HUES6 (cell line): ENCODE measurements at regions not wholly inside any gene's neighbourhood (a gene's known extent, or its start where the extent isn't known, plus 50 kb on each side); places are given as distances from the start of the nearest gene placed in this dataset.

ENCODE experiments used
- H3K27ac ChIP-seq: 2 replicates; pipeline ENCODE4 v1.7.0; 2013; ENCODE audit warnings: low read depth, mild to moderate bottlenecking, low read length, inconsistent platforms
- H3K27me3 ChIP-seq: 2 replicates; pipeline ENCODE4 v1.6.1; 2013; ENCODE audit warnings: low read length; ENCODE audit not compliant: control insufficient read depth, insufficient read depth
- H3K36me3 ChIP-seq: 2 replicates; pipeline ENCODE4 v1.6.1; 2013; ENCODE audit warnings: low read length; ENCODE audit not compliant: control insufficient read depth, insufficient read depth
- H3K4me1 ChIP-seq: 2 replicates; pipeline ENCODE4 v1.6.1; 2013; ENCODE audit warnings: low read length; ENCODE audit not compliant: control insufficient read depth, insufficient read depth
- H3K4me3 ChIP-seq: 2 replicates; pipeline ENCODE4 v1.5.1; 2013; ENCODE audit warnings: low read depth, low read length
- H3K9ac ChIP-seq: one replicate; pipeline ENCODE4 v1.6.1; 2013; ENCODE audit warnings: mild to moderate bottlenecking, low read length
- H3K9me3 ChIP-seq: 2 replicates; pipeline ENCODE4 v1.6.1; 2013; ENCODE audit warnings: low read depth, low read length; ENCODE audit not compliant: control insufficient read depth, insufficient read depth

DNA sequence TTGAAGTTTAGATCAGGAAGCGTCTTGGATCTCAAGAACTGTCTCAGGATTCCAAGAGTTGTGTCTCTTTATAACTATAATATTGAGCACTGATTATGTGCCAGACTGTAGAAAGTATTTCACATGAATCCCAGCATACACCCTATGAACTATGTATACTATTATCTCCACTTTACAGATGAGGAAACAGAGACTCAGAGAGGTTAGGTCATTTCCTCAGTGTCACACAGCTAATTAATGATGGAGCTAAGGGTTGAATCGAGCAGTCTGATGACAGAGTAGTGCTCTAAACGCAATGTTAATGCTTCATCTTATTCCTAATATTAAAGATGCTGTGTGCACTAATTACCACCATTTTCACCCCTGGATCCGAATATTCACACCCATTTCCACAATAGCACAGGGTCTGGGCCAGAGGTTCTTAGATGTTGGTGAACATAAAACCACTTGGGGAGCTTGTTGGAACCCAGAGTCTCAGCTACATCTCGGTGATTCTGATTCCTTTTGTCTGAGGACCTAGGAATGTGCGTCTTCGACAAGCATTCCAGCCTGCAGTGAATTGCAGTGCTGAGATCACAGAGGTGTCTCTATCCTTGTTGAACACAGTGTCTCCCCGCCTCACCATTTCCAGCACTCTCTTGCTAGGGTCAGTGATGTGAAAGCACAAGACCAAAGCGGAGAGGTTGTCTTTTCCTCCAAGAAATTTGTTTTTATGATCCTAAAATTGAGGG is 213.8 kb downstream of the SP3 start:
- Histone ChIP-seq H3K9ac (no peak overlapping the region), H3K36me3 (no peaks in the 10 kb centered on the region), H3K27me3 (no peaks in the 10 kb centered on the region), H3K9me3 (no peaks in the 10 kb centered on the region), H3K27ac (no peak overlapping the region), H3K4me3 (no peak overlapping the region), H3K4me1 (peaks cover 38% of the 10 kb centered on the region)

DNA sequence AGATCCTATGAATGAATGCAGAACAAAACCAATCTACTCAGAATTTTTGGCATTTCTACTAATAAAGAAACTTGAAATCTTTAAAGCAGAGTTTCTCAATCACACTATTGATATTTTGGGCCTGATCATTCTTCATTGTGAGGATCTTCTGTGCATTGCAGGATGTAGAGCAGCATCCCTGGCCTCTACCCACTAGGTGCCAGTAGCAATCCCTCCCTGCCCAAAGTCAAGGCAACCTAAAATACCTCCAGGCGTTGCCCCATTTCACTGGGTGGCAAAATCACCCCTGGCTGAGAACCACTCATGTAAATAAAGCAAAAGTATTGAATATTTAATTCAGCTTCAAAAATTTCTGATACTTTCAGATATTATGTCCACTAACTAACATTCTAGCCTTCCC is 213.0 kb downstream of the SP3 start:
- Histone ChIP-seq H3K9ac (no peak overlapping the region), H3K4me1 (peaks cover 31% of the 10 kb centered on the region), H3K36me3 (no peaks in the 10 kb centered on the region), H3K9me3 (no peaks in the 10 kb centered on the region), H3K27me3 (no peaks in the 10 kb centered on the region), H3K27ac (no peak overlapping the region), H3K4me3 (no peak overlapping the region)

DNA sequence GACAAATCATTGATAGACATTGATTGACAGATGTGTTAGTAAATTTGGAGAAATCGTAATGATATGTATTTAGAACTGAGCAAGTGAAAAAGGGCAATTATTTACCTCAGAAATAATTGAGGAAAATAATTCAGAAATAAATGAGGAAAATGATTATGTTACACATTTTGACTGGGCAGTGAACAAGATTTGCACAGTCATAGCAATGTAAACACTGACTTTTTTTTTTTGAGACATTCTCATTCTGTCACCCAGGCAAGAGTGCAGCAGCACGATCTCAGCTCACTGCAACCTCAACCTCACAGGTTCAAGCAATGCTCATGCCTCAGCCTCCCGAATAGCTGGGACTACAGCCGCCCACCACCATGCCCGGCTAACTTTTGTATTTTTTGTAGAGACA is 211.7 kb downstream of the SP3 start:
- Histone ChIP-seq H3K4me3 (no peak overlapping the region), H3K9ac (no peak overlapping the region), H3K27me3 (no peaks in the 10 kb centered on the region), H3K27ac (no peak overlapping the region), H3K4me1 (peaks cover 32% of the 10 kb centered on the region), H3K9me3 (no peaks in the 10 kb centered on the region), H3K36me3 (no peaks in the 10 kb centered on the region)

DNA sequence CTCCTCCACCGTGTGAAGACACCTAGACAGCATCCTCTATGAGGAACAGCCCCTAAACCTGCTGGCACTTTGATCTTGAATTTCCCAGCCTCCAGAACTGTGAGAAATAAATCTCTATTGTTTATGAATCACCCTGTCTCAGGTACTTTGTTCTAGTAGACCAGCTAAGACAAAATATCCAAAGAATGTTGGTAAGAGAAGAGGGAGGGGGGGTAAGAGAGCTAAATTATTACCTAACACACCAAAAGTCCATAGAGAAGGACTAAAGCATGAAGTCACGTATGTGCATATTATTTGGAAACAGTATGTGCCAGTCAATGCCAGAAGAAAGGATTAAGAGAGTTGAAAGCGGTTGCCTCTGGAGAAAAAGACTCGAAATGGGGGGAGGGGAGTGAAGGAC is 211.0 kb downstream of the SP3 start:
- H3K4me1 ChIP-seq, result peaks cover 32% of the 10 kb centered on the region
- H3K36me3 ChIP-seq, result no peaks in the 10 kb centered on the region
- no peak overlapping the region for H3K4me3 ChIP-seq
- H3K9ac ChIP-seq, result no peak overlapping the region
- H3K27ac ChIP-seq, result no peak overlapping the region
- H3K27me3 ChIP-seq, result no peaks in the 10 kb centered on the region
- H3K9me3 ChIP-seq, result no peaks in the 10 kb centered on the region

DNA sequence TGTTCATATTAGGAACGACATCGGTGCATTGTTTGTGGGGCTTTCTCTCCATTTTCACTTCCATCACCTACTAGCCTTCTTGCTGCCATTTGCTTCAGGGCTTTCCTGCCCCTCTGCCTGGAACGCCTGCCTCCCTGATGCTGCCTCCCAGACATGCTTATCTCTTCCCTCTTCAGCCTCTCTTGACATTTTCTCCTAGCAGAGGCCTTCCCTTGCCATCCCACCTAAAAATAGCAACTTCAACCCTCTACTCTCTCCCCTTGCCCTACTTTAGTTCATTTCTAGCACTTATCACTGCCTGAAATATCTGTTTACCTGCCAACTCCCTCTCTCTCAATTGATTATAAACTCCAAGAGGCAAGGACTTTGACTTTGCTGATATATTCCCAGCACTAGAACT is 210.3 kb downstream of the SP3 start:
- Histone ChIP-seq H3K27me3 (no peaks in the 10 kb centered on the region), H3K4me1 (peaks cover 32% of the 10 kb centered on the region), H3K9me3 (no peaks in the 10 kb centered on the region), H3K36me3 (no peaks in the 10 kb centered on the region), H3K27ac (no peak overlapping the region), H3K9ac (no peak overlapping the region), H3K4me3 (no peak overlapping the region)

DNA sequence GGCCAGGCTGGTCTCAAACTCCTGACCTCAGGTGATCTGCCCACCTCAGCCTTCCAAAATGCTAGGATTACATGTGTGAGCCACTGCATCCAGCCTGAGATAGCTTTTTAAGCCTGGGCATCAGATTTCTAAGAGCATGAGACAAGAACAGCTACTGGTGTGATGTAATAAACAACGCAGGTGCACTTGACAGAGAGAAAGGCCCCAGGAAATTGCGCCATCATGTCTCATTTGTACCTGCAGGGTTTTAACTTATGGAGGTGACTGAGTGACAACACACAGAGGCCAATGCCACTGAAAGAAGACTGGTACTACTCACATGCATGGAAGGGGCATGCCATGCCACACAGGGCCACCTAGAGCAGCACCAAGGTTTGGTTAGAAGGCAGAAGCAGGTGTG is 209.4 kb downstream of the SP3 start:
- Histone ChIP-seq H3K4me3 (no peak overlapping the region), H3K4me1 (peaks cover 32% of the 10 kb centered on the region), H3K27ac (no peak overlapping the region), H3K27me3 (no peaks in the 10 kb centered on the region), H3K9ac (no peak overlapping the region), H3K36me3 (no peaks in the 10 kb centered on the region), H3K9me3 (no peaks in the 10 kb centered on the region)

DNA sequence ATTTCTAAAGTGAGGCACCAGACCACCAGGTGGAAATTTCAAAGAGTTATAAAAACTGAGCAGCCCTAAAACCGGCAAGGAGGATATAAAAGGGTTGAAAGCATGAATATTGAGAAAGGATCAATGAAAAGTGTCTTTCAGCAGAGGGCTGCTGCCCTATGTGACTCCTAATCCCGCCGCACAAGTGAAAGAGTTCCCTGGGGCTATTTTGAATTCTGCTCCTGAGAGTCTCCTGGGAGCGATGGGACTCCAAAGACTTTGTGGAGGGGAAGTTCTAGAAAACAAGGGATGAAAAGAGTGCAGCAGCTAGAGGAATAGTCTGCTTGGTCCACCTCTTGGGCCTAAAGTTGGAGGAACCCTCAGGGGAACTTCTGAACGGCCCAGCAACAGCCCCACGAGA is 205.2 kb downstream of the SP3 start:
- H3K36me3 ChIP-seq, result no peaks in the 10 kb centered on the region

DNA sequence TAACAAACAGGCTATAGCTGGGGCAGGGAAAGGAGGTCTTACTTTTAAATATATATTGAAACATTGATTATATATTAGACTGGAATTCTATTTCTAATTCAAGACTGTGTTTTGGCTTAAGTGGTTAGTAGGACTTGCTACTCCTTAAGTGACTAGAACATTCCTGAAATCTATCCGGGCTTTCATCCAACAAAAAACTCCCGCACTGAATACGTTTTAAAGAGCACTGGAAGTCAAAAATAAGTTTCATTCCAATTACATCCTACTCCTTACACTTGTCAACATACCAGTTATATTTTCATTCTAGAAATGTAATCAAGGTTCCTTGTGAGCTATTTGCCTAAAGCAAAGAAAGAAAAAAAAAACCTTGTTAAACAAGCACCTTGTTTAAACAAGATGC is 204.6 kb downstream of the SP3 start:
- no peak overlapping the region for H3K4me3 ChIP-seq
- peaks cover 36% of the 10 kb centered on the region for H3K4me1 ChIP-seq
- no peaks in the 10 kb centered on the region for H3K27me3 ChIP-seq
- H3K9ac ChIP-seq, result no peak overlapping the region
- no peak overlapping the region for H3K27ac ChIP-seq
- no peaks in the 10 kb centered on the region for H3K36me3 ChIP-seq
- no peaks in the 10 kb centered on the region for H3K9me3 ChIP-seq

More for the DNA sequence above, 205.2 kb downstream of the SP3 start:
- Histone ChIP-seq H3K4me1 (peaks cover 36% of the 10 kb centered on the region), H3K27me3 (no peaks in the 10 kb centered on the region), H3K9ac (no peak overlapping the region), H3K27ac (no peak overlapping the region), H3K9me3 (no peaks in the 10 kb centered on the region), H3K4me3 (no peak overlapping the region)

DNA sequence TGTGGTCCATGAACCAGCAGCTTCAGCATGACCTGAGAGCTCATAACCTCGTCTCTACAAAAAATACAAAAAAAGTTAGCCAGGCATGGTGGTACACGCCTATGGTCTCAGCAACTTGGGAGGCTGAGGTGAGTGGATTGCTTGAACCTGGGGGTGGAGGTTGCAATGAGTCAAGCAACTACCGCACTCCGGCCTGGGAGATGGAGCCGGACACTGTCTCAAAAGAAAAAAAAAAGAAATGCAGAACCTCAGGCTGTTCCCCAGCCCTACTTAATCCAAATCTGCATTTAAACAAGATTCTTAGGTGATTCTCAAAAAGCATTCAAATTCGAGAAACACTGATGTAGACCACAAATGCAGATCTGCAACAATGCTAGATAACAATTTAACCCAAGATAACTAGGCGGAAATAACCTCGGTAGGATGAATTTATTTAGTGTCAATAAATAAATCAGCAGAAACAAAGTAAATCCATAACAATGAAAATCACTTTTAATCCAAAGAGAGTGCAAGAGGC is 203.5 kb downstream of the SP3 start:
- no peak overlapping the region; the same call in 1 of the 2 replicates for H3K4me3 ChIP-seq
- H3K4me1 ChIP-seq, result peaks cover 36% of the 10 kb centered on the region
- H3K36me3 ChIP-seq, result no peaks in the 10 kb centered on the region
- H3K9ac ChIP-seq, result no peak overlapping the region
- H3K27ac ChIP-seq, result no peak overlapping the region; the same call in 1 of the 2 replicates
- H3K9me3 ChIP-seq, result no peaks in the 10 kb centered on the region
- H3K27me3 ChIP-seq, result no peaks in the 10 kb centered on the region

DNA sequence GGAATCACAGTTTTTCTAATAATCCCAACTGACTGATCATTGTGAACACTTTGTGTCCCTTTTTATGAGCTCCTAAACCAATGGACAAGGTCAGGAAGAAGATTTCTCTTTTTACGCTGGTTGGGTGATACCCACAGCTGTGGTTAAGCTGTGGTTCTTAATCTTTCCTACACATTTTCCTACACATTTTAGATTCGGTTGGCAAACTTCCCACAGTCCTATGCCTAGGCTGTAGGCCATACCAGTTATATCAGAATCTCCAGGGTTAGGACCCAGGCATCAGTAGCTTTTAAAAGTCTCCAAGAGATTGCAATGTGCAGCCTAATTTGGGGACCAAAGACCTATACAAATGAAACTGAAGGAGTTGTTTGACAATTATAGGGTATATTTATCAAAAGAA is 203.0 kb downstream of the SP3 start:
- H3K4me1 ChIP-seq, result peaks cover 36% of the 10 kb centered on the region
- no peak overlapping the region; the same call in 1 of the 2 replicates for H3K27ac ChIP-seq
- no peaks in the 10 kb centered on the region for H3K36me3 ChIP-seq
- H3K9ac ChIP-seq, result no peak overlapping the region
- H3K27me3 ChIP-seq, result no peaks in the 10 kb centered on the region
- H3K9me3 ChIP-seq, result no peaks in the 10 kb centered on the region
- H3K4me3 ChIP-seq, result no peak overlapping the region

DNA sequence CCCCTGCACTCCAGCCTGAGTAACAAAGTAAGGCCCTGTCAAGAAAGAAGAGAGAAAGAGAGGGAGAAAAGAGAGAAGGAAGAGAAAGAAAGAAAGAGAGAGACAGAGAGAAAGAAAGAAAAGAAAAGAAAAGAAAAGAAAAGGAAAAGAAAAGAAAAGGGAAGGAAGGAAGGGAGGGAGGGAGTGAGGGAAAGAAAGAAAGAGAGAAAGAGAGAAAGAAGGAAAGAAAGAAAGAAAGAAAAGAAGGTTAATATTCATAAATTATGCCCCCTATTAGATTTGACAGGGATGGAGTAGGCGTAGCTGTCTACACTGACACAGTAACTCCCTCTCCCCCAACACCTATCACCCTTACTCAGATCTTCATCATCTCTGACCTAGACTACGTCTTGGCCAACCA is 202.3 kb downstream of the SP3 start:
- H3K4me1 ChIP-seq, result peaks cover 34% of the 10 kb centered on the region
- H3K4me3 ChIP-seq, result no peak overlapping the region
- no peaks in the 10 kb centered on the region for H3K9me3 ChIP-seq
- H3K27ac ChIP-seq, result no peak overlapping the region
- H3K36me3 ChIP-seq, result no peaks in the 10 kb centered on the region
- no peaks in the 10 kb centered on the region for H3K27me3 ChIP-seq
- no peak overlapping the region for H3K9ac ChIP-seq
